DMS 273 treated with DMSO at 0.1 percent for 48 hours (cell line): ENCODE measurements at regions not wholly inside any gene's neighbourhood (a gene's known extent, or its start where the extent isn't known, plus 50 kb on each side); places are given as distances from the start of the nearest gene placed in this dataset.
"Not testable (repeated sequence)": the region's sequence is repeated elsewhere in the genome, so short reads cannot be mapped to it uniquely, and the experiment has no call there.

ENCODE experiments used
- DNase-seq: peaks from one replicate; lab custom pipeline; 2025; lab: John Stamatoyannopoulos, UW

DNA sequence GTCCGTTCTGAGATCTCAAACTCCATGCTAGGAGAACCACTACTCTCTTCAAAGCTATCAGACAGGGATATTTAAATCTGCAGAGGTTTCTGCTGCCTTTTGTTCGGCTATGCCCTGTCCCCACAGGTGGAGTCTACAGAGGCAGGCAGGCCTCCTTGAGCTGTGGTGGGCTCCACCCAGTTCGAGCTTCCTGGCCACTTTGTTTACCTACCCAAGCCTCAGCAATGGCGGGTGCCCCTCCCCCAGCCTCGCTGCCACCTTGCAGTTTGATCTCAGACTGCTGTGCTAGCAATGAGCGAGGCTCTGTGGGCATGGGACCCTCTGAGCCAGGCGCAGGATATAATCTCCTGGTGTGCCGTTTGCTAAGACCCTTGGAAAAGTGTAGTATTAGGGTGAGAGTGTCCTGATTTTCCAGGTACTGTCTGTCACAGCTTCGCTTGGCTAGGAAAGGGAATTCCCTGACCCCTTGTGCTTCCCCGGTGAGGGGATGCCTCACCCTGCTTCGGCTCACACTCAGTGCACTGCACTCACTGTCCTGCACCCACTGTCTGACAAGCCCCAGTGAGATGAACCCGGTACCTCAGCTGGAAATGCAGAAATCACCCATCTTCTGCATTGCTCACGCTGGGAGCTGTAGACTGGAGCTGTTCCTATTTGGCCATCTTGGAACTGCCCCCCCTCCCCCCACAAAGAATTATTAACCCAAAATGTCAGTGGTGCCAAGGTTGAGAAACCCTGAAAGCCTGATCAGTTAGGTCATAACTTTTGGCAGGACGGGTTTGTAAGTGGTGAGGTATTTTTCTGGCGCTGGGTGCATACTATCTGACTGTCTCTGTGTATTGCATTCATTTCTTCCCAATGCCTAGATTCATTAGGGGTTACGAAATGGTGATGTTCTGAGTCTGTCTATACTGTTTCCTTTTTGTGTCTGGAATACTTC is 181.4 kb downstream of the TEX29 start:
- not testable (repeated sequence) for DNase-seq

DNA sequence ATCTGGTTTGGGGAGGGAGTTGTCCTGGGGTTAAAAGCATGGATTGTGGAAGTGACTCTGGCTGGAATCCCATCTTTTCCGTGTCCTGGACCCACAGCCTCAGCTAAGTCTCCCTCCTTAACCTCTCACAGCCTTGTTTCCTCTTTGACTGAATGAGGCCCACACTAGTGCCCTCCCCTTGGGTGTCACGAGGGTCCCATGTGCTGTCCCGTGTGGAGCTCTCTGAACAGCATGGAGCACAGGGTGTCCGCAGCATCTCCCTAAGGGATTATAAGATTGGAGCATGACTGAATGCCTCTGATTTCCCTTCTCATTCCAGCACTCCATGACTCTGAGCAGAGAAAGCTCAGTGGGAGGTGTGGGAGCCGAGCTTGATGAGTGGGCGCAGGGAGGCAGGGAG is 182.5 kb downstream of the TEX29 start:
- DNase-seq, result no peak

DNA sequence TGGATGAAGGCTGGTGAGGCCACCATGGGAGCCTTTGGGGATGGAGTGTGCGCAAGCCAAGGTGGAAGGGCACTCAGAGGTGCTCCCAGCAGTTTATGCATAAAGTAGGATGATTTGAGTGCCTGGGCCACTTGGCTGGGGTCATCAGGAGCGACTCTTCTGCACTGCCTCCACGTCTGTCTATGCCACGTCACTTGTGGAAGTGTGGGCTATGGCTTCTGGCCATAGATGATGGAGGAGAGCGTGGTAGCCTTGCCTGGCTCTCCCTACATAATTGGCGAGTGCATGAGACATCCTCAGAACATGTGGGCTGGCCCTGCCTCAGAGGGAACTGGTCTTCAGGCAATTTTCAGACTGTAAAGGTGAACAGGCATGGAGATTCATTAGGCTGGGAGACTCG is 182.9 kb downstream of the TEX29 start:
- DNase-seq, result no peak

DNA sequence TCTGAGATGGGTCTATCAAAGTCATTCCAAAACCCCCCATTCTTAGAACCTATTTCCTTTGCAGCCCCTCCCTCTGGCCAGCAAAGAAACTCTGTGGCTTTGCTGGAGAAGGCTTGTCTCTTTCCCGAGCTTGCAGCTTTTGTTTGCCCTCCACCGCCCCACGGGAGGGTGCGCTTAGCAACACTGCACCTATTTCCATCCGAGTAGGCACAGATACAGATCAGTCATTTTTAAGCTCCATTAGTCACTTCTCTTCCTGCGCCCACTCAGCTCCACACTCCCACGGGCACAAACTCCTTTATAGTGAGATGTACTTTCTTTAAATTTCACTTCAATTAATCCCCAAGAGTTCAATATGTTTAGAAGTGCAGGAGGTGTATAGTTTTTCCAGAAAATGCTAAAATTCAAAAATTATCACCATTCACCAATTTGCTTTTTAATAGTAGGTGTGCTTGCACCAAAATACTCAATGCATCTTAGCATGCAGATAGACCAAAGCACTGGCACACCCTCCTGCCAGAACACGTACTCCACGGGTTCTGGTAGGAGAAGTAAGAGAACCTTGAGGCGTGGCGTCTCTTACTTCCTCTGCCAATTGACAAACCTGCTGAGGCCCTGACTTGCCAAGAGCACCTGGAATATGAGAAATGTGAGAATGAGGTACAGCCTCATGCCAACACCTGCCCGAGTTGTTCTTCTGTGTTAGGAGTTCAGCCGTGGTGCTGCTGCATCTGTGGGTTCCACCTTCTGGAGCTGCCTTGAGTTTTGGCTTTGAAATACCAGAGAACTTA is 183.7 kb downstream of the TEX29 start:
- no peak for DNase-seq

DNA sequence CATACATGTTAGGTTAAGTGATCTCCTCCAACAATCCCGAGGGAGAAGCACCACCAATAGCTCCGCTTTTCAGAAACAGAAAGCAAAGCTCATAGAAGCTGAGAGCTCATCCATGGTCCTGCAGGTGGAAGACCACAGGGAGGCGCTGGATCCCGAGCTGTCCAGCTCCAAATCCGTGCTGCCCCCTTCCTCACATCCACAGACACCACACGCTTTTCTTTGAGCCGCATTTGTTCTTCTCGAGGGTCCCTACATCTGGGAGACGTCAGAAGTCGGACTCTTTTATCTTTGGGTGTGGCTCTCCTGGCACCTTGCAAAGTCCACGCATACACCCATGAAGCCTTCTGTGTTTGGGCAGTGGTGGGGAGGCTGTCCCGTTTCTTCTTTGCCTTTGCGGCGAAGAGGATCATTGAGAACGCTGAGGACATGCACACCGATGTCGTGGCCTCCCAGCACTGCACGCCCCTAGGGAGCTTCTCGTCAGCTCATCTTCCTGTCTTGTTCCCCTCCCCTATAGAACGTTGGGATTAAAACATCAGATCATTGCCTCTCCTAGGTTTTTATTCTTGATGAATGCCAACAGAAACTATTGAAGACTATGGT is 184.8 kb downstream of the TEX29 start:
- DNase-seq, result no peak

DNA sequence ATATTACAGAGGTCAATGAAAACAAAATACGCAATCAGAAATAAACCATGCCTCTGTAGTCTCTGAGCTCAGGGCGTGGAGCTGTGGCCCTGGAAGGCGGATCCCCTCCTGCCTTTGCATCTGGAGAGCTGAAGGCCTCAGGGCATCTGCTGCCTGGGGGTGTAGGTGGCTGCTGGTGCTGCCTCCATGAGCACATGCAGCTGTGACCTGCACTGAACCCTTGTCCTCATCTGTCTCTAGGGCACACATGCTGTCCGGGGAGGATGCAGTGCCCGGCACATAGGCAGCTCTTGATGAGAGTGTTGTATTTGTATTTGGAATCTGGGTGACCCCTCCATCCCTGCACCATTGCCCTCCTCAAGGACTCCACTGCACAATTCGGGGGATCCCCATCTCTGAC is 185.7 kb downstream of the TEX29 start:
- DNase-seq, result no peak

DNA sequence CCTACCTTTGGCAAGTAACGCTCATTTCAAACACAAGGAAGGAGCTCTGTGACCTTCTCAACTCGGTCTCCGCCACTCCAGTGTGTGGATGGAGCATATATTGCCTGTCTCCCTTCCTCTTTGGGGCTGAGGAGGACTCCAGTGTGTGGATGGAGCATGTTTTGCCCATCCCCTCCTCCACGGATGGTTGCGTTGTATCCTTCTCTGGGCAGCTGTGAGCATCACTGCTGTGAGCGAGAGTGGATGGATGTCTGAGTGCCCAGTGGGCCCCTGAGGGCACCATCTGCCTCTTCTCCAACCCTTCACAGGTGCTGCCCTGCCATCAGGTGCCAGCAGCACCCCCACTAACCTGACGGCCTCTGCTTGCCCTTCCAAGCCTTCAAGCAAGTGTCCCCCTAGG is 186.2 kb downstream of the TEX29 start:
- no peak for DNase-seq

DNA sequence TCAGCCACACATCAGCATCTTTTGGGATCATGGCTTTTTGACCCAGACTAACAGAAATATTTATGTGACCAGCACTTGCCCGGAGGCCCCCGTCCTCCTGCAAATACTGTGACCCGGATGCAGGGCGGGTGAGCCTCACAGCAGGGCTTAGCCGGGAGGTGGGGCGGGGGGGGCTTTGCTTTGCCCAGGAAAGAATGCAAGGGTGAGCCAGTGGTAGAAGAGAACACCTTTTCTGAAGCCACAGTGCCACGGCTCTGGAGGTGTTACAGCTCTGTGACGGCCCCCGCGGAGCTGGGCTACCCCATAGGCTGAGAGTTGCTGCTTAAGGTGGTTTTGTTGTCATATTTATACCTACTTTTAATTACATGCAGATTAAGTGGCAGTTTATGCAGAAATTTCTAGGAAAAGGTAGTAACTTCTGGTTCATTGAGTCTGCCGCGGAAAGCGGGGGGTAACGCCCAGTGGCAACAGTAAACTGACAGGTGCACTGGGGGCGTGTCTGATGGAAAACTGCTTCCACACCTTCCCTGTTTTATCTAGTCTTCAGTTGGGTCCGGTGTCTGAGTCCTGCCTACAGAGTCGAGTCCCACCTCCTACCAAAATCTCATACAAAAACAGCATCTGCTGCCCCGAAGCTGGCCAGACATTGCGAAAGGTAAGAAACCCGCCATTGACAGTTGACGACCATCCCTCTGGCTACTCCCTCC is 187.9 kb downstream of the TEX29 start:
- no peak for DNase-seq

DNA sequence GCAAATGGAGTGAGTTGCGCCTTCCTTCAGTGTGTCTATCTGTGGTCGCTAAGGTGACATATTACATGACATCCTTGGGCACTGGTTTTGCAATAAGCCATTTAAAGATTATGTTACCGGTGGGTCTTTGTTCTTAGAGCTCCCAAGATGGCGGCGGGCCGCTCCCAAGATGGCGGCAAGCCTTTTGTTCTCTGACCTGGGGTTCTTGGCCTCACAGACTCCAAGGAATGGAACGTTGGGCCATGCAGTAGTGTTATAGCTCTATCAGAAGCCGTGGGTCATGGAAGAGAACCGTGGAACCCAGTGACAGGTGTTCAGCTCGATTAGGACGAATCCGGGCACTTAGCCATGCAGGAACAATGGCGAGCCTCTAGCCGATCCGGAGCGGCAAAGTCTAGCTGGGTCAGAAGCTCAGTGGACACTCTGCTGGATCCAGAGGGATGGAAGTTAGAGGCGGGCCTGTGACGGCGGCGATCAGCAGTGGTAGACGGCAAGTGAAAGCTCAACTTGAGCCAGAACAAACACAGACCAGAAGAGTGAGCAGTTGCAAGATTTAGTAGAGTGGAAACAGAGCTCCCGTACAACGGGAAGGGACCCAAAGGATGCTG is 188.6 kb downstream of the TEX29 start:
- no peak for DNase-seq

DNA sequence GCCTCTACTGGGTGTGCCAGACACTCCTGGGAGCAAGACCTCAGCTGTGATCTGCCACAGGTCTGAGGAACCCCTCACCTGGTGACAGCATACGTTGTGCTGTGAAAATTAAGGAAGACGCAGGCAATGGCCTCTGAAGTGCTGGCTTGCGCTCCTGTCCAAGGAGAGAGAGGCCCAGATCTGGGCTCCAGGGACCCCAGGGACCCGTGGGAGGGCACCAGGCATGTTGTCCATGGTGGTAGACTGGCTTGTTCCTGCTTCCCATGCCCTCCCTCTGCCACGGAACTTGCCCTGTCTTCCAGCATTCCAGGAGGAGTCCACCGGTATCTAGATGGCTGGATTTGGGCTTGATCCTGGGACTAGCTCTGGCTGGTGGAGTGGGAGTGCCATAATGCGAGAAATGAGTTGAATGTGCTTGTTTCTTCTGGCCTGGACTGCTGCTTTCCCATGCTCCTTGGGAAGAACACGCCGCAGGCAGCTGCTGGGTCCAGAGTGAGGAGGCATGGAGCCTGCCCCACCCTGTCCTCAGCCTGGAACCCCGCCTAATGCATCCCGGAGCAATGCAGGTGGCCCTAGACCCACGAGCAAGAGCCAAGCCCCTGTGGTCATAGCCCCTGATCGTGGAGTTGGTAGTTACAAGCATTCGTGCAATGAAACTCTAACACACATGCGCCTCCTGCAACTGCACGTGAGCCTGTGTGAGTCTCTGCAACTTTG is 190.2 kb downstream of the TEX29 start:
- DNase-seq, result no peak

DNA sequence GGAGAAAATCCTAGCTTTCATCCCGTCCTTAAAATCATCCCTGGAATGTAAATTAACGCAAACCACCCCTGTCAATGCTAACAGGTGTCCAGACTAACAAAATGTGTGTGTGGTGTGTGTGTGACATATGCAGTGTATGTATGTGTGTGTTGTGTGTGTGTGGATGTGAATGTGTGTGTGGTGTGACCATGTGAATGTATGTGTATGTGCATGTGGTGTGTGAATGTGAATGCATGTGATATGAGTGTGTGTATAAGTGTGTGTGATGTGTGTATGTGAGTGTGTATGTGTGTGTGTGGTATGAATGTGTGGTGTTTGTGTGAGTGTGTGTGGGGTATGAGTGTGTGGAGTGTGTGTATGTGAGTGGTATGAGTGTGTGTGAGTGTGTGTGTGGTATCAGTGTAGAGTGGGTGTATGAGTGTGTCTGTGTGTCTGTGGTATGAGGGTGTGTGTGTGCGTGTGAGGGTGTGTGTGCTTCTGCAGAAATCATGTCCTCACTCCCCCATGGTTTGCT is 190.8 kb downstream of the TEX29 start:
- no peak for DNase-seq

DNA sequence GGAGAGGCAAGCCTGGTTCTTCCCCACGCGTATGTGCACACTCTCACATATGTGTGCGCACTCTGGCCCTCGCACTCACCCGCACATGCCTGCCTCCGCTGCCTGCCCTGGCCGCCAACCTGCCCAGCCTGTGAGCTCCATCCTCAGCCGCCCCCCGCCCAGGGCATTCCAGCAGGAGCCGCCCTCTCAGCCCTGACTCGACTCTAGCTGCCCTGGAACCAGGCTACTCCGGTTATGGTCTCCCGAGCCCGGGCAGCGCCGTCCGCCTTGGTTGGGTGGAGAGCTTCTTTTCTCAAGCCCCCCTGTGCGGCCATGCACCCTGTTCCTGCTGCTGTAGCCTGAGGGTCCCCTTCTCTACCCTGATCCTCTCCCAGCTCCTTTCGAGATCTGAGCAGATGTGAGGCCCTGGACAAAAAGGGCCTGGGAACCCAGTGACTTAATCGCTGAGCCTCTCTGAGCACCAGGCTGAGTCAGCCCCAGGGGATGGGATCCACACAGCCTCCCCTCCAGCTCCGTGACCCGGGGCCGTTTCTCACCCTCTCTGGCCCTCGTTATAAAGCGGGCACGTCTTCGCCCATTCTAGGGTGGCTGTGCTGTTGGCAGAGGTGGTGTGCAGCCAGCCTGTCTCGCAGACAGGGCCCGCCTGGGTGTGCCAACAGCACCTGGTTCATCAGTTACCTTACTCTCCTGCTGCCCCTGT is 191.5 kb downstream of the TEX29 start:
- DNase-seq, result no peak

DNA sequence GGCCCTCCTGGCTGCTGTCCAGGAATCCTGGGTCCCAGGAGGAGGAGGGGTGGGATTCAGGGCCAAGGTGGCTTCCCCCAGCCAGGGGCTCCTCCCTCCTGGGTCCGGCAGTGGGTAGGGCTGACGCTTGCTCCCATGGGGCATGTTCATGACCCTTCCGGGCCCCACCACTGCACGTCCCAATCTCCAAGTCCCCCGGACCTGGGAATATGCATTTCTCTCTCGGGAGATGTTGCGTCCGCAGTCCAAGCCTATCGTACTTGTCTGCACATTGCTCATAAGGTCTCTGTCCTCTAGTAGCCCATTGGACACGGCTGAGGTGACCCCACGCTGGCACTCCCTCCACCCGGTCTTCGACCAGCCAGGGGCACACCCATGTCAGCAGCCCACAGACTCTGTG is 192.3 kb downstream of the TEX29 start:
- DNase-seq, result no peak

DNA sequence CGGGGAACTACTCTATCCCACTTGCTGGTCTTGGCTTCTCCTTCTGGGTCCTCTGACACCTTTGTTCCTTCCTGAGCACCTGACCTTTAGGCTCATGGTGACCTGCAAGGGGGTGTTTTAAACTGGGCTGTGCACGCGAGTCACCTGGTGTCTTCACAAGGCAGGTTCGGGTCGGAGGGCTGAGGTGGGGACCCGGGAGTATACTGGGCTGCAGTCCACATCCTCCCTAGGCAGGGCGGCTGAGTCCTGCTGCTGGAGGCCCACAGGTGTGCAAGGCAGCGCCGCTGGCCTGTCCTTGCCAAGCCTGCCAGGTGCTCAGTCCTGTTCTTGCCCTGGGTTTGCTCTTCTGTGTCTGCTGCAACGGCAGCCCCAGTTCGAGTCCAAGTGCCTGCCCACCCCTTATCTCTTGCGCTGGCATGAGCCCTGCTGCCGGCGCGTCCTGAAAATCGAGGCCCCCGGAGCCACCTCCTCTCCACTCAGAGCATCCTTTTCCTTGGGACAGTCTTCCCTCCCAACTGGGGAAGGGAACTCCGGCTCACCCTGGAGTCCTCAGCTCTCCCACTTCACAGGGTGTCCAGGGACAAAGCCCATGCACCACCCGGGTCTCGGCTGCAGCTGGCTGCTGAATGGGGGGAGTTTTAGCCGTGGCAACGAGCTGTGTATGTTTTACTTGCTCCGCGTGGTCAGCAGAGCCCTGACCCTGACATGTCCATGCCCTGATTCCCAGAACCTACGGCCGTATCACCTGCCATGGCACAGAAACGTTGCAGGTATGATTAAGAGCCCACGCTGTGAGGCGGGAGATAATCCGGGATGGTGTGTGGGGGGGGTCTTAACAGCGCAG is 193.5 kb downstream of the TEX29 start:
- no peak for DNase-seq

DNA sequence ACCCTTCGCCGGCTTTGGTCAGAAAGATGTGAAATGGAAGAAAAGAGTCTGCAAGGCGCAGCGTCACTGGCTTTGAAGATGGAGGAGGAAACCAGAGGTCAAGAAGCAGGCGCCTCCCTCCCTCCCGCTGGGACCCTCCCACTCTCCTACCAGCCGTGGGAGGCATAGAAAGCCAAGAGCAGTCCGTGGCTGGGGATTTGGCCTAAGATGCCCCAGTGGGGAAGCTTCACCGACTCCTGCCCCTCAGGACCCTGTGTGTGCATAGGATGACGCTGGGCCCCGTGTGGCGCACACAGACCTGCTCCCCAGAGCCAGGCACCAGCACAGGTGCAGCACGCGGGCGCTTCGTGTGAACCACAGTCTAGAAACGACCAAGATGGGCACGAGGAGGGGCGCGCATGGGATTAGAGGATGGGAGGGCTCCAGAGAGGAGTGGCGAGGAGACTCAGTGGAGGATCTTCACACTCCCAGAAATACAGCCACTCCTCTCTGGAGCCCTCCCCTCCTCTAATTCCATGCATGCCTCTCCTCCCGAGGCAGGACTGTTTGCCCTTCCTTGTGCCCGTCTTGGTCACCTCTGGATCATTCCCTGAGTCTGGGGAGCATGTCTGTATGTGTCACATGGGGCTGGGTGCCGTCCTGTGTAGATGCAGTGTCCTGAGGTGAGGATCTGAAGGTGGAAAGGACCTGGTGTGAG is 194.3 kb downstream of the TEX29 start:
- no peak for DNase-seq

DNA sequence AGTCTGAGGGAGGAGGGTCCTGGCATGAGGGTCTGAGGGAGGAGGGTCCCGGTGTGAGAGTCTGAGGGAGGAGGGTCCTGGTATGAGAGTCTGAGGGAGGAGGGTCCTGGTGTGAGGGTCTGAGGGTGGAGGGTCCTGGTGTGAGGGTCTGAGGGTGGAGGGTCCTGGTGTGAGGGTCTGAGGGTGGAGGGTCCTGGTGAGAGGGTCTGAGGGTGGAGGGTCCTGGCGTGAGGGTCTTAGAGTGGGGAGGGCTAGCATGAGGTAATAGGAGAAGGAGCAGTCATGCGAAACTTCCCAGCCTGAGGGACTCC is 194.8 kb downstream of the TEX29 start:
- no peak for DNase-seq

DNA sequence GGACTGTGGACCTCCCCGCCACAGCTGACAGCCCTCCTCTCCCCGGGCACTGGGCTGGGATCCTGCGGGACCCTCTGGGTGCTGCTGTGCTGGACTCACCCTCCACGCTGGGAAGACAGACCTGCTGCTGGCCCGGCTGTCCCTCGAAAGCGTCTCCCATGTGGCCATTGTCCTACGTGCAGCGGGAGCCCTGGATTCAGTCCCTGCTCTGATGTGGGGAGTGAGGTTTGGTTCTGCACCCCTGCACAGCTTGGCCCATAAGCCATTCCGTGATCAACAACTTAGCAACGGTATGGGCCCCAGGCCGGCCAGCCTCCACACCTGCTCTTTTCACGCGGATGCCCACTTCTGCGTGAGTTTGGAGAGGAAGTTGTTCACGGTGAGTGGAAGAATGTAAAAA is 195.2 kb downstream of the TEX29 start:
- no peak for DNase-seq

DNA sequence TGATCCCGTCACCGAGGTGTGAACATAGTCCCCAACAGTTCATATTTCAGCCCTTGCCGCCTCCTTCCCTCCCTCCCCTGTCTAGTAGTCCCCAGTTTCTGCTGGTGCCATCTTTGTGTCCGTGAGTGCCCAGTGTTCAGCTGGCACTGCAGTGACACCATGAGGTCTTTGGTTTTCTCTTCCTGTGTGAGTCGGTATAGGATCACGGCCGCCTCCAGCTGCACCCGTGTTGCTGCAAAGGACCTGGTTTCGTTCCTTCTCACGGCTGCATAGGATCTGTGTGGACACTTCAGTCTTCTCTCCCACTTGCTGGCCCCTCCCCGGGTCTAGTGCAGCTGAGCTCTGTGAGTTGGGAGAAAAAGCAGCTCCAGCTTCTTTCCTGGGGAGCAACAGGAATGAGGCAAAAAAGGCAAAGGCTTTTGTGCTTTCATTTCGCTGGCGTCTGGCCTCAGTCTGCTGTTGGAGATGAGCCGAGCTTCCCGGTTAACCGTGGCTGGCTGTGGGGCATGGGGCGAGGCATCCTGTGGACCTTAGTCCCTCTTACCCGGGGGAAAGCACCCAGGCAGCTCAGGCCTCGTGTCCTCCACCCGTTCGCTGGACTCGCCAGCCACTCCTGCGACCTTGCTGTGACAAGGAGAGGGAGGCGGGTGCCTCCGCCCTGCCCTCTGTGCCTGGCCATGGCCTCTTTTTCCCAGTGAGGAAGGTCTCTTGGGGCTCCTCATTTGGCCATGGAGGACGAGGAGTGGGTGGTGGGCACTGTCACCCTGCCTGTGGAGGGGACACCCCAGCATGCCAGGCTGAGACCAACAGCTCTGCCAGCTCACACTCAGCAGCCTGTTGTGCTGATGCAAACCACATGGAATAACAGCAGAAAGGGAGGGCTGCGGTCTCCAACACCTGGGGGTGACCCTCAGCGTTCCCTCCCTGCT is 196.5 kb downstream of the TEX29 start:
- DNase-seq, result no peak
